PC-3 (cell line): ENCODE measurements at regions not wholly inside any gene's neighbourhood (a gene's known extent, or its start where the extent isn't known, plus 50 kb on each side); places are given as distances from the start of the nearest gene placed in this dataset.

Source experiments
- ATAC-seq: fragments of 200-7000 bp; cut with Tn5 transposase; 2 replicates; pipeline ENCODE4 v1.9.1; 2020; ENCODE audit warnings: mild to moderate bottlenecking, moderate library complexity
- BruUV-seq: library from RNA; stranded (reverse); fragments of 400-500 nt; replicated peaks from 2 replicates; lab custom pipeline; 2021; lab: Mats Ljungman, UMichigan
- CTCF ChIA-PET: fragments of 300-600 bp; sonication (Branson Sonifier 250); formaldehyde crosslinking; loops from one replicate; lab custom pipeline; 2022; ENCODE audit warnings: antibody characterized with exemption; lab: Charles Lee
- POLR2A ChIA-PET: fragments of 300-600 bp; sonication (Branson Sonifier 250); formaldehyde crosslinking; loops from one replicate; lab custom pipeline; 2022; ENCODE audit warnings: antibody characterized with exemption; ENCODE audit not compliant: unreplicated experiment; lab: Charles Lee
- DNase-seq: peaks from one replicate; pipeline ENCODE4 v3.0.0-alpha.2; 2015
- H2AFZ ChIP-seq: fragments of 300-600 bp; sonication (generic); 2 replicates; pipeline ENCODE4 v1.6.0; 2016; ENCODE audit warnings: antibody characterized with exemption, low read length
- H3F3A ChIP-seq: fragments of 300-600 bp; sonication (generic); one replicate; pipeline ENCODE4 v1.6.0; 2017; ENCODE audit warnings: antibody characterized with exemption, low read length, control low read depth, mild to moderate bottlenecking; ENCODE audit not compliant: unreplicated experiment
- H3K27ac ChIP-seq: fragments of 300-600 bp; sonication (generic); 2 replicates; pipeline ENCODE4 v1.5.1; 2016; ENCODE audit warnings: mild to moderate bottlenecking, low read length
- H3K27me3 ChIP-seq: fragments of 300-600 bp; sonication (generic); 2 replicates; pipeline ENCODE4 v1.6.1; 2016; ENCODE audit warnings: low read length, mixed read lengths
- H3K36me3 ChIP-seq: fragments of 300-600 bp; sonication (generic); 2 replicates; pipeline ENCODE4 v1.6.1; 2016; ENCODE audit warnings: low read depth, mixed run types, low read length, mixed read lengths
- H3K4me1 ChIP-seq: fragments of 300-600 bp; sonication (generic); 2 replicates; pipeline ENCODE4 v1.5.1; 2016; ENCODE audit warnings: low read length; ENCODE audit not compliant: insufficient read depth
- H3K4me2 ChIP-seq: fragments of 300-600 bp; sonication (generic); 2 replicates; pipeline ENCODE4 v1.6.0; 2016; ENCODE audit warnings: low read length
- H3K4me3 ChIP-seq: fragments of 300-600 bp; sonication (generic); 2 replicates; pipeline ENCODE4 v1.5.1; 2016; ENCODE audit warnings: mild to moderate bottlenecking, low read length, mixed read lengths
- H3K79me2 ChIP-seq: fragments of 300-600 bp; sonication (generic); 2 replicates; pipeline ENCODE4 v1.6.1; 2017; ENCODE audit warnings: low read length, mixed read lengths
- H3K9ac ChIP-seq: fragments of 300-600 bp; sonication (generic); 2 replicates; pipeline ENCODE4 v1.6.0; 2016; ENCODE audit warnings: mild to moderate bottlenecking, low read length
- H3K9me2 ChIP-seq: fragments of 300-600 bp; sonication (generic); replicated peaks from 2 replicates; pipeline ENCODE4 v1.6.1; 2016; ENCODE audit warnings: mixed run types, low read length, mixed read lengths
- H3K9me3 ChIP-seq: fragments of 300-600 bp; sonication (generic); 2 replicates; pipeline ENCODE4 v1.6.1; 2016; ENCODE audit warnings: low read length, mixed read lengths
- H4K20me1 ChIP-seq: fragments of 300-600 bp; sonication (generic); 2 replicates; pipeline ENCODE4 v1.6.1; 2016; ENCODE audit warnings: low read length, mixed read lengths
- EZH2 ChIP-seq: fragments of 300-600 bp; sonication (generic); IDR thresholded peaks from one replicate; pipeline ENCODE4 v1.6.1; 2017; ENCODE audit warnings: antibody characterized with exemption, mild to moderate bottlenecking, low read length; ENCODE audit not compliant: unreplicated experiment
- EZH2phosphoT487 ChIP-seq: fragments of 300-600 bp; sonication (generic); IDR thresholded peaks from 2 replicates; pipeline ENCODE4 v1.6.1; 2018; ENCODE audit warnings: mild to moderate bottlenecking, antibody characterized with exemption, low read length, borderline replicate concordance
- intact Hi-C: fragments of 100-400 bp; cut with micrococcal nuclease; formaldehyde crosslinking; loops from 2 replicates; pipeline ENCODE4 v1.9.0; 2023
- TF ChIP-seq, protein P1 (sequence below): fragments of 300-600 bp; sonication (generic); conservative IDR thresholded peaks from 2 replicates; pipeline ENCODE4 v1.5.1; 2017; ENCODE audit warnings: antibody characterized with exemption, low read depth, mild to moderate bottlenecking, low read length

DNA sequence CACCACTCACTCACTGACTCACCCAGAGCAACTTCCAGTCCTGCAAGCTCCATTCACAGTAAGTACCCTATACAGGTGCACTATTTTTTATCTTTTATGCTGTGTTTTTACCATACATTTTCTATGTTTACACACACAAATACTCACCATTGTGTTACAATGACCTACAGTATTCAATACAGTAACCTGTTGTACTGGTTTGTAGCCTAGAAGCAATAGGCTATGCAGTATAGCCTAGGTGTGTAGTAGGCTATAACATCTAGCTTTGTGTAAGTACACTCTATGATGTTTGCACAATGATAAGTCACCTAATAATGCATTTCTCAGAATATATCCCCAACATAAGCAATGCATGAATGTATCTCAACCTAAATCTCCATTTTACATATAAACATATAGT is 541.1 kb downstream of the NR2F1-AS1 start:
- no peaks in the 10 kb centered on the region for H3K27me3 ChIP-seq
- peak overlapping the region; percentile 12 for H3K4me2 ChIP-seq
- peak overlapping the region; percentile 49 for H3K27ac ChIP-seq
- peak; percentile 99 for ATAC-seq
- no peaks in the 10 kb centered on the region; the same call in 1 of the 2 replicates for H3K9me2 ChIP-seq
- H3F3A ChIP-seq = no peaks in the 10 kb centered on the region
- H3K4me3 ChIP-seq = no peak overlapping the region
- POLR2A ChIA-PET = interaction anchor here (0.6 kb wide), 1 partner anchor 87 kb away, joined by 4 read pairs; no protein-coding TSS in a partner anchor
- no peaks in the 10 kb centered on the region for H3K36me3 ChIP-seq
- no peak for TF ChIP-seq EZH2
- TF ChIP-seq, protein P1, sequence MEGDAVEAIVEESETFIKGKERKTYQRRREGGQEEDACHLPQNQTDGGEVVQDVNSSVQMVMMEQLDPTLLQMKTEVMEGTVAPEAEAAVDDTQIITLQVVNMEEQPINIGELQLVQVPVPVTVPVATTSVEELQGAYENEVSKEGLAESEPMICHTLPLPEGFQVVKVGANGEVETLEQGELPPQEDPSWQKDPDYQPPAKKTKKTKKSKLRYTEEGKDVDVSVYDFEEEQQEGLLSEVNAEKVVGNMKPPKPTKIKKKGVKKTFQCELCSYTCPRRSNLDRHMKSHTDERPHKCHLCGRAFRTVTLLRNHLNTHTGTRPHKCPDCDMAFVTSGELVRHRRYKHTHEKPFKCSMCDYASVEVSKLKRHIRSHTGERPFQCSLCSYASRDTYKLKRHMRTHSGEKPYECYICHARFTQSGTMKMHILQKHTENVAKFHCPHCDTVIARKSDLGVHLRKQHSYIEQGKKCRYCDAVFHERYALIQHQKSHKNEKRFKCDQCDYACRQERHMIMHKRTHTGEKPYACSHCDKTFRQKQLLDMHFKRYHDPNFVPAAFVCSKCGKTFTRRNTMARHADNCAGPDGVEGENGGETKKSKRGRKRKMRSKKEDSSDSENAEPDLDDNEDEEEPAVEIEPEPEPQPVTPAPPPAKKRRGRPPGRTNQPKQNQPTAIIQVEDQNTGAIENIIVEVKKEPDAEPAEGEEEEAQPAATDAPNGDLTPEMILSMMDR = no peak
- no peak for TF ChIP-seq EZH2phosphoT487
- peak; percentile 95 for DNase-seq
- H3K9me3 ChIP-seq = no peaks in the 10 kb centered on the region
- H3K9ac ChIP-seq = no peak overlapping the region
- H4K20me1 ChIP-seq = no peaks in the 10 kb centered on the region
- BruUV-seq = no TSS peak
- intact Hi-C loops = no loop called here
- H3K79me2 ChIP-seq = no peaks in the 10 kb centered on the region
- no peak overlapping the region for H2AFZ ChIP-seq
- H3K4me1 ChIP-seq = peaks cover 15% of the 10 kb centered on the region
- CTCF ChIA-PET = no interaction called here

DNA sequence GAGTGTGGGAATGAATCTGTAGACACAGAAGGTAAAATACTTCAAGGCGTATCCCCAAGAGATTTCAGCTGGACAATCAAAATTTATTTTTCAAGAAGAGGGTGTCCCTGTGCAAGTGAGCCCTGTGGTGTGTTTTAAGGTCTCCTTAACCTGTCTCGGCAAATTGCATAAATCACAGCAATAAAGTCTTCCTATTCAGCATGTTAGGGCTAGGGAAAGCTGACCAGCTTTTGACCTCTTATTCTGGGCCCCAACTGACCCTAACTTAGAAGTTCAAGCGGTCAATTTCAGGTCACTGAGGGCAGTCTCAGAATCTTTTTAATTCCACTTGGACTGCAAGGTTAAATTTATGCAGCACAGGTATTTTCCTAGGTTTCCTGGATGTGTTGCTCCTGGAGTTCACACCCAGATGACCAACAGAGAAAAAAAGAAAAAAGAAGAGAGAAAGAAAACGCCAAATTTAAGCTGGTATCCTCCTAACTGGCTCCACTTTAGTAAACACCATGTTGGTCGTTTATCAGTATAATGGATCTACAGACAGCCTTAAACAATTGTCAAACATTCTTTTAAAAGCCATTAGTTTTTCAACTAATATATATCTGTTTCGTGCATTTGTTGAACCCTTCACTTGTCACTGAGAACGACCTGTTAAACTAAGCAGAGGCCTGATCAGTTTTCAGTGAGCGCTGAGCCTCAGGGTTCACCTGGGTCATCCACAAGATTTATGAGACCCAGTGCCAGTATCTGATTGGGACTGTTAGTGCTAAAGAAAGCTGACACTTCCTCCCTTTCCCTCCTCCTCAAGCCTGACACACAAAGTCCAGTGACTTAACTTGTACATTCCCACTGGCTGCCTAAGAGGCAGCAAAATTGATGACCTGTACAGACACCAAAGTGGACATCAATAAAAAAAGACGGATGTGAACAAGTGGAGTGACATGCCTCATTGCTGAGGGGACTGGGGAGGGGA is 546.1 kb downstream of the NR2F1-AS1 start:
- intact Hi-C loops = no loop called here
- CTCF ChIA-PET = no interaction called here
- TF ChIP-seq EZH2phosphoT487 (no peak), EZH2 (no peak)
- TF ChIP-seq, protein P1 = no peak

More for the DNA sequence above, 546.1 kb downstream of the NR2F1-AS1 start:
- Histone ChIP-seq H3K4me1 (peaks cover 9% of the 10 kb centered on the region), H3K27me3 (no peaks in the 10 kb centered on the region), H3K9ac (no peak overlapping the region), H3K4me3 (no peak overlapping the region), H4K20me1 (no peaks in the 10 kb centered on the region), H3K4me2 (no peak overlapping the region), H3F3A (no peaks in the 10 kb centered on the region), H3K9me2 (no peaks in the 10 kb centered on the region; the same call in 1 of the 2 replicates), H3K79me2 (no peaks in the 10 kb centered on the region), H3K9me3 (no peaks in the 10 kb centered on the region), H2AFZ (no peak overlapping the region), H3K36me3 (no peaks in the 10 kb centered on the region), H3K27ac (no peak overlapping the region)
- no TSS peak for BruUV-seq
- POLR2A ChIA-PET = interaction anchor here (0.6 kb wide), 1 partner anchor 491 kb away, joined by 6 read pairs; no protein-coding TSS in a partner anchor
- ATAC-seq = no peak
- DNase-seq = no peak
